NCI-H524 (cell line): ENCODE measurements at regions not wholly inside any gene's neighbourhood (a gene's known extent, or its start where the extent isn't known, plus 50 kb on each side); places are given as distances from the start of the nearest gene placed in this dataset.

ENCODE experiments used
- DNase-seq, 2 experiments: peaks; one replicate each; lab custom pipeline; 2025; lab: John Stamatoyannopoulos, UW

DNA sequence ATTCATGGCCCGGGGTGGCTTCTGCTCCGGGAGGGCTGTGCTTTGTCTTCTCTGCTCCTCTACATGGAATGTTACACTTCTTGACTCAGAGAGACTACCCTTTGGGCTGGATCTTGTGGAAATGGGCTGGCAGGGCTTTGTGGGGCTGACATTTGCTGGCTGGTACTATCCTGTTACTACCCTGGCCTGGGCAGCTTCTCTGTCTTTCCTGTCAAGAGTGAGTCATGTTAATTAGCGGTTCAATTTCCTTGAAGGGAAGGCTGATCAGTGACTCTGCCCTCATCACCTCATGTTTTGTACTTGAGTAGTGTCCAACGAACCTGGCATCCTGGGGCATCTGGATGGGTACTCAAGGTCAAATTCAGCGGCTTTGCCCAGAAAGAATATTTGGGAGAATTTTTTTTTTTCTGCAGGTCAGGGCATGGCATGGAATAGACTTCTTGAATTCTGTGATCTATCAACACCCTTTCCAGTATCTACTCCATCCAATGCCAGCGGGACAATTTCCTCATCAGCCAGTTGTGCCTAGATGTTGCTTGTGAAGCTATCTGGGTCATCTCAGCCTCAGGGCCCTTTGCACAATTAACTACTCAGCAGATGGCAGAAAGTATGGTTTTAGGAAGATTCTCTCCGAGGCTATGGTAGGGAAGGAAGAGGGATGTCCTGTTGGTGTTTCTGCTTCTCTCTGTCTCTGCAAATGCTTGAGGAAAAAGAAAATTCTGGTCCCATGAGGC lies 140.5 kb upstream of the PLET1 start:
- DNase-seq = no peak

DNA sequence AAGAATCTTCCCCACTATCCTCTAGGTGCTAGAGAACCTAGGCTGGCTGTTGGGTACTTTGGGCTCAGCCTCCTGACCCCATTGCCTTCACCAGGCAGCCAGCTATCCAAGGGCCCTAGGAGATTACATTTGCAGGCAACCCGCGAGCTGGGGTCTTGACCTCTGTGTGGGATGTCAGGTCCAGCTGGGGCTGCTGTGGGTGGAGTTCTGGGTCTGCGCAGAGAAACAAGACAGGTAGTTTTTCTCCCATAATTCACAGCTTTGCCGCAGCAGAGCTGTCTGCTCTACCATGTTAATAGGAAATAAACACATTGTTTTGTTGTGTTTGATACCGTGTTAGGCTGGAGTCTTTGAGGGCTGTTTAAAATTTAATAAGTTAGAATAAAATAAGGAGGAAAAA lies 142.8 kb upstream of the PLET1 start:
- no peak for DNase-seq

DNA sequence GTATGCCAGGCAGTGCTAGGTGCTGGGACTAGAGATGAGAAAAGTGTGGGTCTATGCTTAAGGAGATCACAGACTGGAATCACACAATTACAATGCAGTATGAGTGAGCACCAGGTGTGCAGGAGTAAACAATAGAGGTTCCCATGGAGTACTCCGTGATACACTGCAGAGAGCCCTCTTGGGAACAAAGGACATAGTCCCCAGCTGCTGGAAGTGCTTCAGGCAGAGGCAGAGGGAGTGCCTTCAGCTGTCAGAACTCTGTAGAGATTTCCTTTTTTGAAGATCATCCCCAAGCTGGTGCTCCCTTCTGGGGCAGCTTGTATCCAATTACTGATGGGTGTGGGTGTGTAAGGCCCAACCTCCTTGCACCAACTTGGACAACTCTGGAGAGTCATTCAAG lies 143.5 kb upstream of the PLET1 start:
- peak in 1 of 2 experiments; percentile 40 for DNase-seq

GRCh38 chr11:112408517-112408916 lies 147.9 kb upstream of the PLET1 start:
- no peak for DNase-seq

DNA sequence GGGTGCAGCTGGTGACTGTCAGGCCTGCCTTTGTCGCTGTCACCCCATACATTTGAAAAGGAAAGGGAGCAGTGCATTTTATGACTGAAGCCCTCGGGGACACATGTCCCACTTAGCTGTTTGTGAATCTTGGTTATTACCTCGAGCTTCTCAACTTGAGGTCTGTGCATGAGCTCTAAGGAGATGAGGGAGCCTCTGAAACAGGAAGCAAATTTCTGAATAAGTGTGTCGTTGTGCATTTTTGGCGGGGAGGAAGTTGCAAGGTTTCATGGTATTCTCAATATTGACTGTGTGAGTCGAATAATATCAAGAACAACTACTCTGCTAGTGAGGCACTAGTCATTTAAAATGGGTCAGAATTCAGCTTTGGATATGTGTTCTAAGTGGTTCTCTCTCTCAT lies 149.7 kb upstream of the PLET1 start:
- DNase-seq = no peak

- DNase-seq = no peak
Measured at GRCh38 chr11:112412383-112412782, 151.7 kb upstream of the PLET1 start.

- DNase-seq = no peak
Measured at GRCh38 chr11:112417339-112417738, 156.7 kb upstream of the PLET1 start.

DNA sequence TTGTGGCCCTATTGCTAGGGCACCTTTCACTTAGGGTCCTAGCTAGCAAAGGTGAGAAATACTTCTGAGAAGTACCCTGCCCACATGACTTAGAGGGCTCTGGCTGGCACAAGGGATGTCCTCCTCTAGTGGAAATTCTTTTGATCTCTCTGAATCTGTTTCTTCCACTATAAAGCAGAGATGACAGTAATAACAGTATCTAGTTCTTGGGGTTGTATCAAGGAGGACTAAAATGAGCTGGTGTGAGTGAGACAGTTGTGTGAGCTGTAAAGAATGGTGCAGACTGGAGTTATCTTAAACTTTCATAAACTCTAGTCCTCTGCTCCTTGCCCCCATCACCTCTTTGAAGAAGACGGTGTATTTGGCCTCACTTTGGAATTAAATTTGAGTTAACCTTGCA lies 157.8 kb upstream of the PLET1 start:
- DNase-seq = no peak

GRCh38 chr11:112421879-112422278 lies 161.2 kb upstream of the PLET1 start:
- DNase-seq = peak; percentile 80 to 93

GRCh38 chr11:112425121-112425520 lies 164.5 kb upstream of the PLET1 start:
- DNase-seq = no peak

DNA sequence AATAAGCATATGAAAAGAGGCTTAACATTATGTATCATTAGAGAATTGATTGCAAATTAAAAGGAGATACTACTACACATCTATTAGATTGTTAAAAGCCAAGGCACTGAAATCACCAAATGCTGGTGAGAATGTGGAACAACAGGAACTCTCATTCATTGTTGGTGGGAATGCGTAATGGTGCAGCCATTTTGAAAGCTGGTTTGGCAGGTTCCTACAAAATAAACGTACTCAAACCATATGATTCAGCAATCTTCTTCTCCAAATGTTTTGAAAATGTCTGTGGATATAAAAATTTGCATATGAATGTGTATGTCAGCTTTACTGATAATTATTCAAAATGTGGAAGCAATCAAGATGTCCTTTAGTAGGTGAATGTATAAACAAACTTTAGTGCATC lies 176.4 kb upstream of the PLET1 start:
- DNase-seq = no peak

- DNase-seq = no peak
Measured at GRCh38 chr11:112439614-112440013, 179.0 kb upstream of the PLET1 start.

DNA sequence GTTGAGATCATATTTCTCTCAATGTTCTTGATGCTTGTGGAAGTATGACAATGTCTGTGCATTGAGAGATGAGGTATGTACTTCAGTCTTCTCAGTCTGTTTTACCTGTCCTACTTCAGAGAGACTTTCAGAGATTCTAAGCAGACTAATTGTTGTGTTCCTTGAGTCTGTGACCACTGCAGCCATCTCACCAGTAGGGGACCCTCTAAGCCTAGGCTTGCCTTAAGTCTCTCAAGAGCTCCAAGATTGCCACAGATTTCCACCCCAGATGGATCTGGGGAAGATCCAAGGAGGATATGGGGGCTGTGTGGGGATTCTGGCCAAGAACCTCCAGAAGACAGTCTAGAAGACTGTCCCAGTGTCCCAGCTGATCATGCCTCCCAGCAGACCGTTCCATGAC lies 179.9 kb upstream of the PLET1 start:
- no peak for DNase-seq

DNA sequence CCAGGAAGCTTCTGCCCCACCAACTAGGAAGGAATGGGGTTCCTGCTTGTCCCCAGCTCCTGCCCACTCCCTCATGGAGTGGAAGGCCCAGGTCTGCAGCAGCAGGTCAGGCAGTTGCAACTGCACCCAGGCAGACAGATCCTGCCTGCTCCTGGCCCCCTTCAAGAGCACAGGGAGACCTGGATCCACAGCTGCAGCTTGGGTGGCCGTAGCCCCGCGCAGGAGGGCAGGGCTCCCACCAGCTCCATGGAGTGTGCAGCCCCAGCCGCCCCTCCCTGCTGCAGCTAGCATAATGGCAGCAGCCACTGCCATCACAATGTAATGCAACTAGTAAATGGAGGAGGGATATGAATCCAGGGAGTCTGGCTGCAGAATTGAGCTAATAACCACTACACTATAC lies 187.5 kb upstream of the PLET1 start:
- DNase-seq = no peak

DNA sequence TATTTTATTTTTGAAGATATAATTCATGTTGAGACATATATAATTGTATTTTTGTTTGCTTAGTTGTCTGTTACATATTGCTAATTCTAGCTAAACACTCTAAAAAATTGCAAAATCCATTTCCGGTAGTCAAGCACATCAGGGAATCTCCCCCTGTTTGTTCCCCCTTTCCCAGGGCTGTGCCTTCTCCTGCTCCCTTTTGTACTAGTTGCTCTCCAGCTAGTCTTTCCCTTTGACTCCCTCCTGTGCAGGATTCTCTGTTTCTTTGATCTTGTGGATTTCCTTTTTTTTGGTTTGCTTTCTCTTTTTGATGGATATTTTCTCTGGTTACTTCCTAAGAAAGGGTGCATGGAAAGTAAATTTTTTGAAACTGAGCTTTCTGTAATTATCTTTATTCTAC lies 188.1 kb upstream of the PLET1 start:
- DNase-seq = no peak

DNA sequence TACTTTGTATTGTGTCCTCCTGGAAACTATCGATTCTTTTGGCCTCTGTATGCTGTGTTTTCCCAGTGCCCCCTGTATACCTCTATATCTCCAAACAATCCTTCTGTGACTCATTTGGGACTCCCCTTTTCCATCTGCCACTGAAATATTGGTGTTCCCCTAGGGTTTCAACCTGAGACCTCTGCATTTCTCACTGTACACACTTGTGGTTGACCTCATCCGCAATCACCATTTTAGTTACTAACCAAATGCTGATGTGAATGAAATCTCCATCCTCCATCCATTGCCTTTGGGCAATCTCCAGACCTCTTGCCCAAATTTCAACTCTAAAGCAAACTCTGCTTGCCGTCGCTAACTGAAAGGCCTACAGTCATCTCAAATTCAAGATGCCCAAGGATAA lies 190.6 kb upstream of the PLET1 start:
- DNase-seq = no peak

- DNase-seq = peak; percentile 5 to 39
Measured at GRCh38 chr11:112453601-112454577, 193.2 kb upstream of the PLET1 start.

DNA sequence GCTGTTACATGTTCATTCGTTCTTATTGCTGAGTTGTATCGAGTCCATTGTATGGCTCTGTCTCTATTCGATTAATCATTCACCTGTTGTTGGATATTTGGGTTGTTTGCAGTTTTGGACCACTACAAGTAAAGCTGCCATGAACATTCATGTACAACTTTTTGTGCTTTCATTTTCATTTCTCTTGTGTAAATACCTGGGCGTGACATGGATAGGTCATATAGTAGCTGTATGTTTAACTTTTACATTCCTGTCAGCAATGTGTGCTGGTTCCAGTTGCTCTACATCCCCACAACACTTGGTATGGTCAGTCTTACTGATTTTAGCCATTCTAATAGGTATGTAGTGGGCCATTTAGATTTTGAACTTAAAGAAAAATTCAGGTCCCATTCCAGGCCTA lies 194.2 kb upstream of the PLET1 start:
- DNase-seq = no peak

GRCh38 chr11:112455791-112456190 lies 195.1 kb upstream of the PLET1 start:
- DNase-seq = no peak

DNA sequence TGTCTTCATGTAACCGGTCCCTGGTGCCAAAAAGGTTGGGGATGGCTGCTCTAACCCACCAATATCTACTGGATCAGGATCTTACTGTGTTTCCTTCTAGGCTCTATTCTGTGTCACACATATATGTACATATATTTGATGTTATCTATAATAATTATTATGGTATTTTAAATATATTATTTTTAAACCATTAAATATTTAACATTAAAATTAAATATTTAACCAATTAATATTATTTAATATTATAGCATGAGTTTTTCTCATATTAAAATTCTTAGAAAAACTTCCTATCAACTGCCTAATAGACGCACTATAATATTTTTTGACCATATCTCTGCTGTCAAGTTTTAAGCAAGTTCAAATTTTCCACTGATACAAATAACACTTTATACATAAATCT lies 196.9 kb upstream of the PLET1 start:
- DNase-seq = no peak

DNA sequence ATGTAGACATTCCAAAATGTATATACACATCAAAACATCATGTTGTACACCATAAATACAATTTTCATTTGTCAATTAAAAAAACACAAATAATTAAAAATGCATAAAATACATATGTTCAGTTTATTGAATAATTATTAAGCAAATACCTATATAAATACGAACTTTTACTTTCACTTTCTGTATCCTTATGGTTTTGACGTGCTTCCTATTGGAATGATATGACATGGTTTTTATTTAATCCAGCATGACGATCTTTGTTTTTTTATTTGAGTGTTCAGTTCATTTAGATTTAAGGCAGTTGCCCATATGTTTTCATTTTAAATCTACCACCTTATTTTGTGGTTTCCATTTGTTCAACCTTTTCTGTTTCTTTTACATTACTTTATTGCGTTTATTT lies 198.3 kb upstream of the PLET1 start:
- no peak for DNase-seq

GRCh38 chr11:112460141-112460540 lies 199.5 kb upstream of the PLET1 start:
- DNase-seq = no peak

DNA sequence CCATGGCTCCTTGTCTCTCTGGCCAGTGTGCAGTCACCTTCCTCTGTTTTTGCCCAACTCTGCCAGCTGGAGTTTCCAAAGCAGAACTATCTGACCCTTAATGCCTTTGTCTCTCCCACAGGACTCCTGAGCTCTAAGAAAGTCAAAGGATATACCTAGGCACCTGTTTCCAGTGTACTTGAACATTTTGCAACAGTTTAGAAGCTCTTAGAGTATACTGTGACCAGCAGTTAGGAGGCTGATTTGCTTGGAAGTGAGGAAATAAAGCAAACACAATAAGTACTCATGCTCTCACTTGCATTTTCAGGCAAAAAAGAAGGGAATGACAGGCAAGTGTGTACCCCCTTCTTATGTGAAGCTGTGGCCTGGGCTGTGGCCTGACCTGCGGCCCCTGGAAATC lies 204.3 kb upstream of the PLET1 start:
- DNase-seq = no peak
